Endothelial cell of umbilical vein (primary cell): ENCODE measurements at regions not wholly inside any gene's neighbourhood (a gene's known extent, or its start where the extent isn't known, plus 50 kb on each side); places are given as distances from the start of the nearest gene placed in this dataset.

ENCODE experiments used
- CTCF ChIP-seq, 2 donors: IDR thresholded peaks; 1 replicate in 1 of 2; 2 replicates in 1 of 2; pipeline ENCODE4 v1.5.1; 2011; ENCODE audit warnings: low read length in 2 of 2, mild to moderate bottlenecking in 2 of 2, moderate library complexity in 2 of 2, control low read depth in 1 of 2, inconsistent platforms in 1 of 2, low read depth in 1 of 2; ENCODE audit not compliant: insufficient read depth in 1 of 2; ENCODE audit errors: extremely low read depth in 1 of 2
- EZH2 ChIP-seq: IDR thresholded peaks from 2 replicates; pipeline ENCODE4 v1.6.1; 2012; ENCODE audit warnings: borderline replicate concordance, low read depth, mild to moderate bottlenecking, moderate library complexity, low read length, inconsistent platforms; ENCODE audit not compliant: severe bottlenecking
- FOS ChIP-seq: IDR thresholded peaks from 2 replicates; pipeline ENCODE4 v1.6.1; 2011; ENCODE audit warnings: mild to moderate bottlenecking, low read length, moderate library complexity, borderline replicate concordance; ENCODE audit not compliant: insufficient read depth
- JUN ChIP-seq: IDR thresholded peaks from 2 replicates; pipeline ENCODE4 v1.6.1; 2011; ENCODE audit warnings: borderline replicate concordance, low read depth; ENCODE audit not compliant: insufficient read length, insufficient read depth
- POLR2A ChIP-seq: IDR thresholded peaks from 2 replicates; pipeline ENCODE4 v1.6.1; 2012; ENCODE audit warnings: low read depth, mild to moderate bottlenecking, control low read depth, low read length
- POLR2AphosphoS5 ChIP-seq: IDR thresholded peaks from 2 replicates; pipeline ENCODE4 v1.6.1; 2012; ENCODE audit warnings: low read depth, mild to moderate bottlenecking, control low read depth, low read length, moderate library complexity; ENCODE audit not compliant: insufficient read depth
- TF ChIP-seq, protein P1 (sequence below): IDR thresholded peaks from 2 replicates; pipeline ENCODE4 v1.6.1; 2011; ENCODE audit not compliant: insufficient read depth, insufficient read length

- TF ChIP-seq CTCF (IDR thresholded peaks at IDR 0.05; ENCODE audit: extremely low read depth in 1 of 2, insufficient read depth in 1 of 2, low read depth in 1 of 2, low read length in 2 of 2), result no peak
- no peak for TF ChIP-seq POLR2AphosphoS5
- no peak for TF ChIP-seq EZH2
- TF ChIP-seq POLR2A, result no peak
- TF ChIP-seq, protein P1, sequence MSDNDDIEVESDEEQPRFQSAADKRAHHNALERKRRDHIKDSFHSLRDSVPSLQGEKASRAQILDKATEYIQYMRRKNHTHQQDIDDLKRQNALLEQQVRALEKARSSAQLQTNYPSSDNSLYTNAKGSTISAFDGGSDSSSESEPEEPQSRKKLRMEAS, result no peak
- TF ChIP-seq JUN, result no peak
- TF ChIP-seq FOS, result no peak
Measured at GRCh38 chr10:78954689-78955088, 114.1 kb upstream of the ZMIZ1 start.
